DND-41 (cell line): ENCODE measurements at regions not wholly inside any gene's neighbourhood (a gene's known extent, or its start where the extent isn't known, plus 50 kb on each side); places are given as distances from the start of the nearest gene placed in this dataset.
"Not testable (repeated sequence)": the region's sequence is repeated elsewhere in the genome, so short reads cannot be mapped to it uniquely, and the experiment has no call there.

Source experiments
- EZH2 ChIP-seq: IDR thresholded peaks from 3 replicates; pipeline ENCODE4 v1.6.1; 2012; ENCODE audit warnings: borderline replicate concordance, low read depth, mild to moderate bottlenecking, moderate library complexity, low read length, inconsistent platforms; ENCODE audit not compliant: severe bottlenecking
- TF ChIP-seq, protein P1 (sequence below): IDR thresholded peaks from 2 replicates; pipeline ENCODE4 v1.5.1; 2012; ENCODE audit warnings: borderline replicate concordance, low read length, moderate library complexity, mild to moderate bottlenecking; ENCODE audit not compliant: poor library complexity, severe bottlenecking; ENCODE audit errors: extremely low read depth

DNA sequence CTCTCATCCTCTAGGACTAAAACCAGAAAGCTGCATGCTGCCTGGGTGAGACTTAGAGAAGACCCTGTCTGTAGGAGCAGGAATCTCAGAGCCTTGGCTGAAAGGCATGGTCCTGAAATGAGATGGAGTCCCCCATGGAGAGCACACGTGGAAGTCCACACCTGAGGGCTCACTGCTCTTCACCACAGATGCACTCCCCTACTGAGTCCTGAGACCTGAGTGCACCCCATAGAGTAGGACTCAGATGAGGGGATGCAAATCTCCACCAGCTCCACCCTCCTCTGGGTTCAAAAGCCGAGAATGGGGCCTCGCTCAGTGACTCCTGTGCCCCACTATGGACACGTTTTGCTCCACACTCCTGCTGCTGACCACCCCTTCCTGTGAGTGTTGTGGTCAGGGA is 171.4 kb upstream of the TP53TG3 start:
- TF ChIP-seq, protein P1, sequence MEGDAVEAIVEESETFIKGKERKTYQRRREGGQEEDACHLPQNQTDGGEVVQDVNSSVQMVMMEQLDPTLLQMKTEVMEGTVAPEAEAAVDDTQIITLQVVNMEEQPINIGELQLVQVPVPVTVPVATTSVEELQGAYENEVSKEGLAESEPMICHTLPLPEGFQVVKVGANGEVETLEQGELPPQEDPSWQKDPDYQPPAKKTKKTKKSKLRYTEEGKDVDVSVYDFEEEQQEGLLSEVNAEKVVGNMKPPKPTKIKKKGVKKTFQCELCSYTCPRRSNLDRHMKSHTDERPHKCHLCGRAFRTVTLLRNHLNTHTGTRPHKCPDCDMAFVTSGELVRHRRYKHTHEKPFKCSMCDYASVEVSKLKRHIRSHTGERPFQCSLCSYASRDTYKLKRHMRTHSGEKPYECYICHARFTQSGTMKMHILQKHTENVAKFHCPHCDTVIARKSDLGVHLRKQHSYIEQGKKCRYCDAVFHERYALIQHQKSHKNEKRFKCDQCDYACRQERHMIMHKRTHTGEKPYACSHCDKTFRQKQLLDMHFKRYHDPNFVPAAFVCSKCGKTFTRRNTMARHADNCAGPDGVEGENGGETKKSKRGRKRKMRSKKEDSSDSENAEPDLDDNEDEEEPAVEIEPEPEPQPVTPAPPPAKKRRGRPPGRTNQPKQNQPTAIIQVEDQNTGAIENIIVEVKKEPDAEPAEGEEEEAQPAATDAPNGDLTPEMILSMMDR: not testable (repeated sequence)
- TF ChIP-seq EZH2: not testable (repeated sequence)
